Calu3 (cell line): ENCODE measurements at regions not wholly inside any gene's neighbourhood (a gene's known extent, or its start where the extent isn't known, plus 50 kb on each side); places are given as distances from the start of the nearest gene placed in this dataset.

Source experiments
- BruUV-seq: library from RNA; stranded (reverse); fragments of 400-500 nt; replicated peaks from 2 replicates; lab custom pipeline; 2021; lab: Mats Ljungman, UMichigan
- CTCF ChIA-PET: fragments of 300-600 bp; sonication (Branson Sonifier 250); formaldehyde crosslinking; loops from one replicate; lab custom pipeline; 2022; ENCODE audit warnings: antibody characterized with exemption; lab: Charles Lee
- DNase-seq: peaks from one replicate; pipeline ENCODE4 v3.0.0; 2022
- H3K27ac Mint-ChIP-seq: one replicate; pipeline ENCODE4 v1.8.0; 2022; ENCODE audit warnings: mixed read lengths; ENCODE audit not compliant: unreplicated experiment
- H3K27me3 Mint-ChIP-seq: one replicate; pipeline ENCODE4 v1.8.0; 2022; ENCODE audit warnings: mixed read lengths; ENCODE audit not compliant: unreplicated experiment
- H3K36me3 Mint-ChIP-seq: one replicate; pipeline ENCODE4 v1.8.0; 2022; ENCODE audit warnings: mild to moderate bottlenecking, moderate library complexity, mixed read lengths; ENCODE audit not compliant: insufficient read depth, unreplicated experiment
- H3K4me1 Mint-ChIP-seq: one replicate; pipeline ENCODE4 v1.8.0; 2022; ENCODE audit warnings: mild to moderate bottlenecking, low read depth, mixed read lengths; ENCODE audit not compliant: unreplicated experiment
- H3K4me3 Mint-ChIP-seq: one replicate; pipeline ENCODE4 v1.8.0; 2022; ENCODE audit warnings: mild to moderate bottlenecking, low read depth, moderate library complexity, mixed read lengths; ENCODE audit not compliant: unreplicated experiment
- H3K9me3 Mint-ChIP-seq: one replicate; pipeline ENCODE4 v1.8.0; 2022; ENCODE audit warnings: low read depth, mixed read lengths; ENCODE audit not compliant: unreplicated experiment
- intact Hi-C: fragments of 100-400 bp; cut with micrococcal nuclease; formaldehyde crosslinking; loops from one replicate; pipeline ENCODE4 v1.10.0; 2022; ENCODE audit not compliant: unreplicated experiment
- TF ChIP-seq, protein P1 (sequence below): fragments of 200-600 bp; IDR thresholded peaks from one replicate; pipeline ENCODE4 v1.8.0; 2022; ENCODE audit warnings: antibody characterized with exemption; ENCODE audit not compliant: unreplicated experiment

DNA sequence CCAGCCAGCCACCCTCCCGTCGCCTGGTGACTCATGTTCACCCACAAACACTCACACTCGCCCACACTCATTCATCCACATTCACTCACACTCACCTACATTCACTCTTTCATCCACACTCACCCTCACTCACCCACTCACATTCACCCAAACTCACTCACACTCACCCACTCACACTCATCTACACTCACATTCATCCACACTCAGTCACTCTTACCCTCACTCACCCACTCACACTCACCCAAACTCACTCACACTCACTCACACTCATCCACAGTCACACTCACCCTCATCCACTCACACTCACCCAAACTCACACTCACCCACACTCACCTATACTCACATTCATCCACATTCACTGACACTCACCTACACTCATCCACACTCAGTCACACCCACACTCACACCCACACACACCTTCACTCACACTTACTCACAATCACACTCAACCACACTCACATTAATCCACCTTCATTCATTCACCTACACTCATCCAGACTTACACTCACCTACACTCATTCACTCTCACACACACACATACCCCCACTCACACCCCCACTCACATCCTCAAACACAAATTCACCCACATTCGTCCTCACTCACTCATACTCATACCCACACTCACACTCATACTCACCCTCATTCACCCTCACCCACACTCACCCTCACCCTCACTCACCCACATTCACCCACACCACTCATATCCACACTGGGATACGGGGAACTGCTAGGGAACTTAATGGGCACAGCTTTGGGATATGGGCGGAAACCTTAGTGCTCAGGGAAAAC lies 2221.6 kb upstream of the AGA start:
- Mint-ChIP-seq H3K9me3 (peaks cover 14% of the 10 kb centered on the region), H3K4me3 (no peak overlapping the region), H3K27me3 (no peaks in the 10 kb centered on the region), H3K4me1 (no peaks in the 10 kb centered on the region), H3K36me3 (no peaks in the 10 kb centered on the region), H3K27ac (no peak overlapping the region)
- no peak for DNase-seq
- intact Hi-C loops: no loop called here
- CTCF ChIA-PET: no interaction called here
- BruUV-seq: no TSS peak
- TF ChIP-seq, protein P1, sequence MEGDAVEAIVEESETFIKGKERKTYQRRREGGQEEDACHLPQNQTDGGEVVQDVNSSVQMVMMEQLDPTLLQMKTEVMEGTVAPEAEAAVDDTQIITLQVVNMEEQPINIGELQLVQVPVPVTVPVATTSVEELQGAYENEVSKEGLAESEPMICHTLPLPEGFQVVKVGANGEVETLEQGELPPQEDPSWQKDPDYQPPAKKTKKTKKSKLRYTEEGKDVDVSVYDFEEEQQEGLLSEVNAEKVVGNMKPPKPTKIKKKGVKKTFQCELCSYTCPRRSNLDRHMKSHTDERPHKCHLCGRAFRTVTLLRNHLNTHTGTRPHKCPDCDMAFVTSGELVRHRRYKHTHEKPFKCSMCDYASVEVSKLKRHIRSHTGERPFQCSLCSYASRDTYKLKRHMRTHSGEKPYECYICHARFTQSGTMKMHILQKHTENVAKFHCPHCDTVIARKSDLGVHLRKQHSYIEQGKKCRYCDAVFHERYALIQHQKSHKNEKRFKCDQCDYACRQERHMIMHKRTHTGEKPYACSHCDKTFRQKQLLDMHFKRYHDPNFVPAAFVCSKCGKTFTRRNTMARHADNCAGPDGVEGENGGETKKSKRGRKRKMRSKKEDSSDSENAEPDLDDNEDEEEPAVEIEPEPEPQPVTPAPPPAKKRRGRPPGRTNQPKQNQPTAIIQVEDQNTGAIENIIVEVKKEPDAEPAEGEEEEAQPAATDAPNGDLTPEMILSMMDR: no peak

DNA sequence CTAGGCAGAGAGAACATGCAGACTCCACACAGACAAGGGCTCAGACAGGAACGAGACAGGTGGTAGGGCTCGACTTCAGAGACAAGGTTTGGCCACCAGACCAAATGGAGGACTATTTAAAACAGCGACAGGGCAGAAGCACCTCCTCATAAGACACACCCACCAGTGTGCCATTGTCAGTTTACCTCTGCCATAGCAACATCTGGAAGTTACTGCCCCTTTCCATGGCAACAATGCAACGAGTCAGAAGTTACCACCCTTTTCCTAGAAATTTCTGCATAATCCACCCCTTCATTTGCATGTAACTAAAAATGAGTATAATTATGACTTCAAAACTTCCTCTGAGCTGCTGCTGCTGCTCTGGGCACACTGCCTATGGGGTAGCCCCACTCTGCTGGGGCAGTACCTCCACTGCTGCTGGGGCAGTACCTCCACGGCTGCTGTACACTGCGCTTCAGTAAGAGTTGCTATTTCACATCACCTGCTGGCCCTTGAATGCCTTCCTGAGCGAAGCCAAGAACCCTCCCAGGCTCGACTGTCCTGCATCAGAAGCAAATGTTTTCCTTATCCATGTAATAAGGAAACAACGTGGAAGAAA lies 2222.3 kb upstream of the AGA start:
- no peak overlapping the region for H3K27ac Mint-ChIP-seq
- TF ChIP-seq, protein P1: no peak
- no peaks in the 10 kb centered on the region for H3K4me1 Mint-ChIP-seq
- peaks cover 10% of the 10 kb centered on the region for H3K9me3 Mint-ChIP-seq
- CTCF ChIA-PET: no interaction called here
- no peaks in the 10 kb centered on the region for H3K36me3 Mint-ChIP-seq
- no peak for DNase-seq
- intact Hi-C loops: no loop called here
- no TSS peak for BruUV-seq
- H3K27me3 Mint-ChIP-seq: no peaks in the 10 kb centered on the region
- H3K4me3 Mint-ChIP-seq: no peak overlapping the region

- peaks cover 10% of the 10 kb centered on the region for H3K9me3 Mint-ChIP-seq
- H3K27ac Mint-ChIP-seq: no peak overlapping the region
- TF ChIP-seq, protein P1: no peak
- DNase-seq: no peak
- intact Hi-C loops: no loop called here
- no TSS peak for BruUV-seq
- no peak overlapping the region for H3K4me3 Mint-ChIP-seq
- no peaks in the 10 kb centered on the region for H3K27me3 Mint-ChIP-seq
- CTCF ChIA-PET: no interaction called here
- H3K36me3 Mint-ChIP-seq: no peaks in the 10 kb centered on the region
- no peaks in the 10 kb centered on the region for H3K4me1 Mint-ChIP-seq
Measured at GRCh38 chr4:179666226-179666625, 2224.0 kb upstream of the AGA start.

DNA sequence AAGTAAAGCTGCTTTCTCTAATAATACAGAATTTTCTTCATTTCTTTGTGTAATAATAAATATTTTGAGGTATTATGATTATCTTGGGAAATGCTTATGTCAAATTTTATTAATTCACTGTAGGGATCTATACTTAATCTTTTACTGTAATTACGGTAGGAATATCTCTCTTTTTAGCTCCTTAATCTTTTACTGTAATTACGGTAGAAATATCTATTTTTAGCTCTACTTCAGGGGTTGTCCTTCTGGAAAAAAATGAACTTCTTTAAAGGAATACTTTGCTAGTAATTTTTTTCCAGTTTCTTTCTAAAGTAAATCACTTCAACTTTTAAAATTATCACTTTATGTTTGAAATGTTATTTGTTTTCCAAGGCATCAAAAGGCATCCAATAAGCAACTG lies 2229.4 kb upstream of the AGA start:
- no peak overlapping the region for H3K4me3 Mint-ChIP-seq
- intact Hi-C loops: no loop called here
- CTCF ChIA-PET: no interaction called here
- H3K4me1 Mint-ChIP-seq: no peaks in the 10 kb centered on the region
- DNase-seq: no peak
- no peak overlapping the region for H3K27ac Mint-ChIP-seq
- H3K9me3 Mint-ChIP-seq: no peaks in the 10 kb centered on the region
- TF ChIP-seq, protein P1: no peak
- BruUV-seq: no TSS peak
- no peaks in the 10 kb centered on the region for H3K36me3 Mint-ChIP-seq
- H3K27me3 Mint-ChIP-seq: no peaks in the 10 kb centered on the region
